HEK293 (cell line): ENCODE measurements at regions not wholly inside any gene's neighbourhood (a gene's known extent, or its start where the extent isn't known, plus 50 kb on each side); places are given as distances from the start of the nearest gene placed in this dataset.

Experiments used
- CTCF ChIA-PET: fragments of 350-600 bp; formaldehyde crosslinking; extraction: SDS; loops from one replicate; lab custom pipeline; 2021; ENCODE audit warnings: antibody characterized with exemption; lab: Yijun Ruan, JAX
- POLR2A ChIA-PET: fragments of 300-600 bp; formaldehyde crosslinking; extraction: SDS; loops from one replicate; lab custom pipeline; 2020; ENCODE audit warnings: antibody characterized with exemption, inconsistent platforms; lab: Yijun Ruan, JAX
- H3K27ac ChIP-seq: fragments of 200-500 bp; sonication (Bioruptor generic); 2 replicates; pipeline ENCODE4 v1.5.1; 2014; ENCODE audit warnings: low read depth, low read length, control low read depth, inconsistent platforms; ENCODE audit errors: extremely low read depth
- H3K36me3 ChIP-seq, 2 experiments: fragments of 200-500 bp in 1 of 2; sonication (Bioruptor generic) in 1 of 2; 1 replicate in 1 of 2; 2 replicates in 1 of 2; pipeline ENCODE4 v1.5.1; 2014 to 2017; ENCODE audit warnings: inconsistent platforms in 2 of 2, low read length in 2 of 2; ENCODE audit not compliant: control insufficient read depth in 2 of 2, insufficient read depth in 1 of 2
- H3K4me1 ChIP-seq: fragments of 200-500 bp; sonication (Bioruptor generic); 2 replicates; pipeline ENCODE4 v1.5.1; 2014; ENCODE audit warnings: mild to moderate bottlenecking, low read length, inconsistent platforms; ENCODE audit not compliant: control insufficient read depth, insufficient read depth
- H3K4me3 ChIP-seq: 2 replicates; pipeline ENCODE4 v1.5.1; 2011; ENCODE audit warnings: low read depth, mild to moderate bottlenecking, control low read depth, low read length, moderate library complexity
- H3K9me3 ChIP-seq: fragments of 200-500 bp; sonication (Bioruptor generic); 2 replicates; pipeline ENCODE4 v1.5.1; 2014; ENCODE audit warnings: low read depth, low read length, inconsistent platforms; ENCODE audit not compliant: control insufficient read depth, insufficient read depth
- GLIS2 ChIP-seq: fragments of 450-650 bp; formaldehyde crosslinking; IDR thresholded peaks from 2 replicates; pipeline ENCODE4 v1.5.1; 2016; ENCODE audit warnings: missing biosample characterization, missing genetic modification characterization
- HOXD13 ChIP-seq: sonication (generic); formaldehyde crosslinking; IDR thresholded peaks from 2 replicates; pipeline ENCODE4 v1.8.0; 2022; ENCODE audit warnings: missing genetic modification reagents, borderline replicate concordance
- ZFP37 ChIP-seq: fragments of 450-650 bp; formaldehyde crosslinking; IDR thresholded peaks from 2 replicates; pipeline ENCODE4 v1.5.1; 2016; ENCODE audit warnings: missing biosample characterization, missing genetic modification characterization
- ZNF140 ChIP-seq: fragments of 450-650 bp; formaldehyde crosslinking; IDR thresholded peaks from 2 replicates; pipeline ENCODE4 v1.5.1; 2016; ENCODE audit warnings: missing biosample characterization, missing genetic modification characterization
- ZNF175 ChIP-seq: fragments of 450-650 bp; formaldehyde crosslinking; IDR thresholded peaks from 2 replicates; pipeline ENCODE4 v1.5.1; 2016; ENCODE audit warnings: missing biosample characterization, missing genetic modification characterization
- ZNF211 ChIP-seq: fragments of 450-650 bp; formaldehyde crosslinking; IDR thresholded peaks from 2 replicates; pipeline ENCODE4 v1.5.1; 2016; ENCODE audit warnings: low read depth, missing biosample characterization, missing genetic modification characterization
- ZNF223 ChIP-seq: fragments of 450-650 bp; formaldehyde crosslinking; IDR thresholded peaks from 2 replicates; pipeline ENCODE4 v1.5.1; 2016; ENCODE audit warnings: missing biosample characterization, missing genetic modification characterization
- ZNF341 ChIP-seq: fragments of 450-650 bp; formaldehyde crosslinking; IDR thresholded peaks from 2 replicates; pipeline ENCODE4; 2016; ENCODE audit warnings: low read depth, missing biosample characterization, missing genetic modification characterization
- ZNF521 ChIP-seq: fragments of 450-650 bp; formaldehyde crosslinking; IDR thresholded peaks from 2 replicates; pipeline ENCODE4 v1.5.1; 2017; ENCODE audit warnings: missing biosample characterization, mild to moderate bottlenecking, missing genetic modification characterization
- ZNF529 ChIP-seq: fragments of 450-650 bp; formaldehyde crosslinking; IDR thresholded peaks from 2 replicates; pipeline ENCODE4 v1.5.1; 2017; ENCODE audit warnings: missing genetic modification characterization, missing biosample characterization; ENCODE audit not compliant: insufficient replicate concordance
- ZNF76 ChIP-seq: fragments of 450-650 bp; formaldehyde crosslinking; IDR thresholded peaks from 2 replicates; pipeline ENCODE4; 2016; ENCODE audit warnings: low read depth, missing biosample characterization, missing genetic modification characterization, borderline replicate concordance
- ZNF777 ChIP-seq: fragments of 450-650 bp; formaldehyde crosslinking; IDR thresholded peaks from 2 replicates; pipeline ENCODE4 v1.5.1; 2017; ENCODE audit warnings: missing biosample characterization, missing genetic modification characterization, borderline replicate concordance
- TF ChIP-seq, protein P1 (sequence below): fragments of 450-650 bp; formaldehyde crosslinking; IDR thresholded peaks from 2 replicates; pipeline ENCODE4 v1.5.1; 2016; ENCODE audit warnings: missing biosample characterization, missing genetic modification characterization
- TF ChIP-seq, protein P2 (sequence below): fragments of 450-650 bp; formaldehyde crosslinking; IDR thresholded peaks from 2 replicates; pipeline ENCODE4 v1.5.1; 2016; ENCODE audit warnings: missing biosample characterization, missing genetic modification characterization
- TF ChIP-seq, protein P3 (sequence below): fragments of 450-650 bp; formaldehyde crosslinking; IDR thresholded peaks from 2 replicates; pipeline ENCODE4 v1.5.1; 2017; ENCODE audit warnings: missing biosample characterization, missing genetic modification characterization

DNA sequence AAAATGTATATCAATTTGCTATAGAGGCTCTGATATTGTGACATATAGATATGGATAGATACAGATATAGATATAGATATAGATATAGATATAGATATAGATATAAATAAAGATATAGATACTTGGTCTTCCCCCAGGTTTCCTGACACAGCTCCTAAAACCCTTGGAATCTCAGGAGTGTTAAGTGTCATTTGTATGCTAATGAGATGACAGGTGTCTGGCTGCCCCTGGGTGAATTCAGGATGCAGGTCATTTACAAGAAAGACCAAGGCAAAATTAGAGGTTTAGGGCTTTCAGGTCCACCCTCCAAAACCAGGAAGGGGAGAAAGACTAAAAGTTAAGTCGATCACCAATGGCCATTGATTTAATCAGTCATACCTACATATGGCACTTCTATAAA, 1034.8 kb downstream of the PDHA2 start (continued):
- TF ChIP-seq, protein P1, sequence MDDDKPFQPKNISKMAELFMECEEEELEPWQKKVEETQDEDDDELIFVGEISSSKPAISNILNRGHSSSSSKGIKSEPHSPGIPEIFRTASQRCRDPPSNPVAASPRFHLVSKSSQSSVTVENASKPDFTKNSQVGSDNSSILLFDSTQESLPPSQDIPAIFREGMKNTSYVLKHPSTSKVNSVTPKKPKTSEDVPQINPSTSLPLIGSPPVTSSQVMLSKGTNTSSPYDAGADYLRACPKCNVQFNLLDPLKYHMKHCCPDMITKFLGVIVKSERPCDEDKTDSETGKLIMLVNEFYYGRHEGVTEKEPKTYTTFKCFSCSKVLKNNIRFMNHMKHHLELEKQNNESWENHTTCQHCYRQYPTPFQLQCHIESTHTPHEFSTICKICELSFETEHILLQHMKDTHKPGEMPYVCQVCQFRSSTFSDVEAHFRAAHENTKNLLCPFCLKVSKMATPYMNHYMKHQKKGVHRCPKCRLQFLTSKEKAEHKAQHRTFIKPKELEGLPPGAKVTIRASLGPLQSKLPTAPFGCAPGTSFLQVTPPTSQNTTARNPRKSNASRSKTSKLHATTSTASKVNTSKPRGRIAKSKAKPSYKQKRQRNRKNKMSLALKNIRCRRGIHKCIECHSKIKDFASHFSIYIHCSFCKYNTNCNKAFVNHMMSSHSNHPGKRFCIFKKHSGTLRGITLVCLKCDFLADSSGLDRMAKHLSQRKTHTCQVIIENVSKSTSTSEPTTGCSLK (tag by site-specific recombination), result no peak
- TF ChIP-seq ZNF211 (tag by site-specific recombination) (no peak), ZNF140 (tag by site-specific recombination) (no peak), GLIS2 (tag by site-specific recombination) (no peak)
- TF ChIP-seq, protein P2, sequence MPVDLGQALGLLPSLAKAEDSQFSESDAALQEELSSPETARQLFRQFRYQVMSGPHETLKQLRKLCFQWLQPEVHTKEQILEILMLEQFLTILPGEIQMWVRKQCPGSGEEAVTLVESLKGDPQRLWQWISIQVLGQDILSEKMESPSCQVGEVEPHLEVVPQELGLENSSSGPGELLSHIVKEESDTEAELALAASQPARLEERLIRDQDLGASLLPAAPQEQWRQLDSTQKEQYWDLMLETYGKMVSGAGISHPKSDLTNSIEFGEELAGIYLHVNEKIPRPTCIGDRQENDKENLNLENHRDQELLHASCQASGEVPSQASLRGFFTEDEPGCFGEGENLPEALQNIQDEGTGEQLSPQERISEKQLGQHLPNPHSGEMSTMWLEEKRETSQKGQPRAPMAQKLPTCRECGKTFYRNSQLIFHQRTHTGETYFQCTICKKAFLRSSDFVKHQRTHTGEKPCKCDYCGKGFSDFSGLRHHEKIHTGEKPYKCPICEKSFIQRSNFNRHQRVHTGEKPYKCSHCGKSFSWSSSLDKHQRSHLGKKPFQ (tag by site-specific recombination), result no peak
- TF ChIP-seq, all 188 proteins: peak for 0

DNA sequence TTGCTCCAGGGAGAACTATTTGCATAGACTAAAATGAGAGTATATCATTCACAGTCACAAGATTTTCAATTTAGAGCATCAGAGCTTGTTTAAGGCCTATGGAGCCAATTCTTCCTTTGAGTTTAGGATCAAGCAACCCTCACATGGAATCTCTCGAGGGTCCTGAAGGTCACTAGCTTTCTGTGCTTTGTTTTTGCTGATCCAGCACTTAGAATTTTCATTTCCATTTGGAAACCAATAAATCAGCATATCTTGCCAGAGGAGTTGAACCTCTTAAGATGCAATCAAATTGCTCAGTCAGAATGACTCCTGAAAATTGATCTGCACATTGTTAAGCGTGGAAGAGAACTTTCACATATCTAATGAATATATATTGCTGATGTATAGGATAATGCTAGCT, 1039.6 kb downstream of the PDHA2 start:
- Histone ChIP-seq H3K4me3 (no peak overlapping the region), H3K9me3 (no peaks in the 10 kb centered on the region), H3K36me3 (no peaks in the 10 kb centered on the region), H3K4me1 (no peaks in the 10 kb centered on the region), H3K27ac (no peak overlapping the region)
- TF ChIP-seq ZNF341 (tag by site-specific recombination), result no peak
- TF ChIP-seq ZFP37, result no peak
- TF ChIP-seq ZNF529, result no peak
- ChIA-PET POLR2A (no interaction called here), CTCF (no interaction called here)

DNA sequence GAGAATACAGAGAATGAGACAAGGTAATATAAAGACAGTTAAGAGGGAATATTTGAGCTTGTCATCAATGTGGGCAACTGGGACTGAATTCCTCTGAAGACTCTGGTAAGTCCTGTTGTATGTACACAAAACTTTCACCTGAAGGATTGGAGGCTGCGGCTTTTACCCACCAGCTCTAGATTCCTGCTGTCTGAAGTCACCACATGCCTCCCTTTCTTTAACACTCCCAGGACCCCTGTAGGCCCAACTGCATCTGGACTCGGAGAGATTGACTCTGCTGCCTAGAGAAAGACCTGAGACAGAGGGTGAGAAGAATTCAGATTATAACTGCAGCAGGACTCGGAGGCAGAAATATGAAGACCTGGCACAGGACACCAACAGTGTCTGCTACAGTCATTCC, 1048.0 kb downstream of the PDHA2 start:
- POLR2A ChIA-PET, result no interaction called here
- Histone ChIP-seq H3K36me3 (no peaks in the 10 kb centered on the region), H3K27ac (no peak overlapping the region), H3K9me3 (no peaks in the 10 kb centered on the region), H3K4me1 (no peaks in the 10 kb centered on the region), H3K4me3 (no peak overlapping the region)
- no peak for TF ChIP-seq ZNF521 (tag by site-specific recombination)
- no peak for TF ChIP-seq ZNF777 (tag by site-specific recombination)
- no peak for TF ChIP-seq HOXD13 (CRISPR knock-in tag)
- TF ChIP-seq ZNF223 (tag by site-specific recombination), result no peak
- CTCF ChIA-PET, result no interaction called here

DNA sequence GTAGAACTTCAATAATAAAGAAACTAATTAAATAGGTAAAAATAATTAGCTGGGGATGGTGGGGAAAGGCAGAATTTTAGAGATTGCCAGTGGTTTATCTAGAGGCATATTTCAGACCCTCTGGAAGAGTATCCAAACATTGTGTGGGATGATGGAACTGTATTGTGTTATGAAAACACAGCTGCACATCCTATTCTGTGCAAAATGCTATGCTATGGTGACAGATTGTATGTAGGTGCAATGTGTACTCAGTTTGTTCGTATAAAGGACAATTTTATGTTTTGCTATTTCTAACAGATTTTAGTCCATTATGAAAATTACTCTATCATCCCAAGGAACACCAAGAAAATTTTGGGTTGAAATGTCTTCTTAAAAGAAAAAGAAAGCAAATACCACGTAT, 1054.7 kb downstream of the PDHA2 start:
- H3K4me1 ChIP-seq, result no peaks in the 10 kb centered on the region
- TF ChIP-seq ZNF175 (tag by site-specific recombination) (no peak), ZNF76 (tag by site-specific recombination) (no peak)
- TF ChIP-seq, protein P3, sequence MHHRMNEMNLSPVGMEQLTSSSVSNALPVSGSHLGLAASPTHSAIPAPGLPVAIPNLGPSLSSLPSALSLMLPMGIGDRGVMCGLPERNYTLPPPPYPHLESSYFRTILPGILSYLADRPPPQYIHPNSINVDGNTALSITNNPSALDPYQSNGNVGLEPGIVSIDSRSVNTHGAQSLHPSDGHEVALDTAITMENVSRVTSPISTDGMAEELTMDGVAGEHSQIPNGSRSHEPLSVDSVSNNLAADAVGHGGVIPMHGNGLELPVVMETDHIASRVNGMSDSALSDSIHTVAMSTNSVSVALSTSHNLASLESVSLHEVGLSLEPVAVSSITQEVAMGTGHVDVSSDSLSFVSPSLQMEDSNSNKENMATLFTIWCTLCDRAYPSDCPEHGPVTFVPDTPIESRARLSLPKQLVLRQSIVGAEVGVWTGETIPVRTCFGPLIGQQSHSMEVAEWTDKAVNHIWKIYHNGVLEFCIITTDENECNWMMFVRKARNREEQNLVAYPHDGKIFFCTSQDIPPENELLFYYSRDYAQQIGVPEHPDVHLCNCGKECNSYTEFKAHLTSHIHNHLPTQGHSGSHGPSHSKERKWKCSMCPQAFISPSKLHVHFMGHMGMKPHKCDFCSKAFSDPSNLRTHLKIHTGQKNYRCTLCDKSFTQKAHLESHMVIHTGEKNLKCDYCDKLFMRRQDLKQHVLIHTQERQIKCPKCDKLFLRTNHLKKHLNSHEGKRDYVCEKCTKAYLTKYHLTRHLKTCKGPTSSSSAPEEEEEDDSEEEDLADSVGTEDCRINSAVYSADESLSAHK (tag by site-specific recombination), result no peak
- TF ChIP-seq, all 188 proteins: peak for 0
- H3K9me3 ChIP-seq, result no peaks in the 10 kb centered on the region
- ChIA-PET POLR2A (no interaction called here), CTCF (no interaction called here)
- H3K27ac ChIP-seq, result no peak overlapping the region
- no peak overlapping the region for H3K4me3 ChIP-seq
- H3K36me3 ChIP-seq, result no peaks in the 10 kb centered on the region
